GM15510 (cell line): ENCODE measurements at regions not wholly inside any gene's neighbourhood (a gene's known extent, or its start where the extent isn't known, plus 50 kb on each side); places are given as distances from the start of the nearest gene placed in this dataset.

Experiments
- POLR2A ChIP-seq: IDR thresholded peaks from 3 replicates; pipeline ENCODE4 v1.6.1; 2011; ENCODE audit warnings: borderline replicate concordance; ENCODE audit not compliant: insufficient read length; ENCODE audit errors: extremely low read depth

DNA sequence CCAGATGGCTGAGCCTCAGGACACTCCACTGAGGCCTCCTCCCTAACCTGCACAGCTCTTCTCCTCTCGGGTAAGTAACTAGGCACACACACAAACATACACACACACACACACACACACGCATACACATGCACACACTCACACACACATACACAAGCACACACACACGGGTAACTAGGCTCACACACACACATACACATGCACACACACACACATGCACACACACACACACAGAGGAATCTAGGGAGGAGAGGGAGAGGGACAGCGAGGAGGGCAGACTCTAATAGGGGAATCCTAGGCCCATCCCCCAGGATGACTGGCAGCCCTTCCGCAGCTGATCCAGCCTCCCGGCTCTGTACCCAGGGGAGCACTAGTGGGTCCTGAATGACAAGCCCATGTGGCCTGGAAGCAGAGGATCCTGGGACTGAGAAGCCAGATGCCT lies 177.4 kb upstream of the LINGO1 start:
- TF ChIP-seq POLR2A = no peak

DNA sequence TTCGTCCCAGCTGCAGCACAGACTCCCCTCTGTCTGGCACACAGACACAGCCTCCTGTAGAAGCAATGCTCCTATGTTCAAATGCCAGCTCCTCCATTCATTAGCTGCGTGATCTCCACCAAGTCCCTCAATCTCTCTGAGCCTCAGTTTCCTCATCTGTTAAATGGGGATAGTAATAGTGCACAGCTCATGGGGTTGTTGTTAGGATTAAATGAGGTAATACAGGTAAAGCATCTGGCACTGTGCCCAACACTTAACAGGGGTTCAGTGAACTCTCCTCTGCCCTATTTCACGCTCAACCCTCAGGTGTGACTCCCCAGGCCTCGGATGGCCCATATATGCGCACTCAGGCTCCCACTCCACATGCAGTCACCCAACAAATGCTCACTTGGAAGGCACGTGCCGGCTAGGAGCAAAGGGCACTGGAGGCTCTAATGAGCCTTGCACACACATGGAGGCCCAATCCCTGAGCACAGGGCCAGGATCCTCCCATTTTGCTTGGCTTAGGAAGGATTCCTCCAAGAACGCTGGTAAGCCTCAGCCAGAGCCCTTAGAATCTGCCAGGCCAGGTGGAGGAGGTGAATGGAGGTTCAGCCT lies 176.0 kb upstream of the LINGO1 start:
- no peak for TF ChIP-seq POLR2A

DNA sequence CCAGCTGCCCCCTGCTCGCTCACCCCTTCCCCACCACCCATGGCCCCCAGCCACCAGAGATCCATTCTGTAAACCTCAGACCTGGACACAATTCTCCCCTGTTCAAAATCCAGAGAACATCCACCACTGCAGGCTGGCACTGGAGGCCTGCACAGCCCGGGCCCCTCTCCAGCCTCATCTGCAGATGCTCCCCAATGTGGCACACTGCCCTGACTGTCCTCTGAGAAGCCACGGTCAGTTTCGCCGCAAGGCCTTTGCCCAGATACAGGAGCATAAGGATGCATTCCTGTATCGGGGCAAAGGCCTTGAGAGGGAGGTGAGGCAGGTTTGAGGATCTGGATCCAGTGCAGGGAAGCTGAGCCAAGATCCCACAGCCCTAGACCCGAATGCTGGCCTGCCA lies 175.4 kb upstream of the LINGO1 start:
- TF ChIP-seq POLR2A = no peak

DNA sequence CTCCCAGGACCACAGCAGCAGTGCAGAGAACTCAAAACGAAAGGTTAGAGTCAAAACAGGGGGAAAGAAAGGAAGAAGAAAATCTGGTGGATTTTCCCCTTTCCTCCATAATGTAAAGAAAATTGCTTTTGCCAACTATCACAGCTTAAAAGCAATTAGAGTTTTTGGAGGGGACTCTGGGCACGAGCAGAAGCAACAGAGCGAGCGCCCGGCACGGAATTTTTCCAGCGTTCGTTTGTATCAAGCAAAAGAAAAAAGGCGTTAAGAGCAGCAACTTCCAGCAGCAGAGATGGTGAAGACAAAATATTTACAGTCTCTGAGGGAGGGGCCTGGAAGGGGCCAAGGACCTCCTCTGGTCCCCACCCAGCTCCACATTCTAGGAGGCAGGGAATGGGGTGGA lies 174.9 kb upstream of the LINGO1 start:
- no peak for TF ChIP-seq POLR2A

DNA sequence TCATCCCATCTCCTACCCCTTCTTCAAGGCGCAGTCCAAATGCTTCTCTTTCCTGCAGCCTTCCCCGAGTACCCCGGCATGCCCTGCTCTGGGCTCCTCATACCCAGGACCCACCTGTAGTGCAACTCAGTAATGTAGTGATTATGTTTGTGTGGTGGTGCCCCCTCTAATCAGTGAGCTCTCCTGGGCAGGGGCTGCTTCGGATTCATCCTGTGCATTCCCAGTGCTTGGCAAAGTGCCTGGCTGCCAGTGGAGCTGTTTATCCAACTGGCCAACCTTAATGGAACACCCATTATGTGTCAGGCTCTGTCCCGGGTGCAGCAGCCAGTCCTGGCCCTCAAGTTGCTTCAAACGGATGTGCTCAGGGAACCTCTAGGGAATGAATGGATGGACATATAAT lies 174.4 kb upstream of the LINGO1 start:
- no peak for TF ChIP-seq POLR2A

DNA sequence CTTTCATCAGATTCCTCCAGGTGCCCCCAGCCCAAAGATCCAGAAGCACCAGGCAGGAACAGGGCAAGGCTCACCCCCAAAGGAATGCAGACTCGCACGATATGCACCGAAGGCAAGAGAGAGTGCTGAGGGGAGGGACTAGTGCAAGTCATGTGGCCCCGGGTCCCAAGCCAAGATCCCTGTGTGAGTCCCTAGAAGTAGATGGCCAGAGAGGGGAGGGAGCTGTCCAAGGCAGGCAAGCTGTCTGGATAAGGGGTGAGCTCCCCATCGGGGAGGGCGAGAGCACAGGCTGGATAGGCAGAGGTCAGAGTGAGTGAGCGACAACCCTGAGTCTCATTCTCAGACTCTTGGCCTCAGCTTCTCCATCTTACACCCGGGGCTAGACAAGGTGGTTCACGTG lies 171.5 kb upstream of the LINGO1 start:
- TF ChIP-seq POLR2A = no peak

DNA sequence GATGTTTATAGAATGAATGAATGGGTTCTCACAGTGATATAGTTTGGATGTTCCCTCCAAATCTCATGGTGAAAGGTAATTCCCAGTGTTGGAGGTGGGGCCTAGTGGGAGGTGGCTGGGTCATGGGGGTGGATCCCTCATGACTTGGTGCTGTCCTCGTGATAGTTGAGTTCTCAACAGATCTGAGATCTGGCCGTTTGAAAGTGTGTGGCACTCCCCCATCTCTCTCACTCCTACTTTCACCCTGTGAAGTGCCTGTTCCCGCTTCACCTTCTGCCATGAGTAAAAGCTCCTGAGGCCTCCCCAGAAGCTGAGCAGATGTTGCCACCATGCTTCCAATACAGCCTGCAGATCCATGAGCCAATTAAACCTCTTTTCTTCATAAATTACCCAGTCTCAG lies 170.8 kb upstream of the LINGO1 start:
- TF ChIP-seq POLR2A = no peak

DNA sequence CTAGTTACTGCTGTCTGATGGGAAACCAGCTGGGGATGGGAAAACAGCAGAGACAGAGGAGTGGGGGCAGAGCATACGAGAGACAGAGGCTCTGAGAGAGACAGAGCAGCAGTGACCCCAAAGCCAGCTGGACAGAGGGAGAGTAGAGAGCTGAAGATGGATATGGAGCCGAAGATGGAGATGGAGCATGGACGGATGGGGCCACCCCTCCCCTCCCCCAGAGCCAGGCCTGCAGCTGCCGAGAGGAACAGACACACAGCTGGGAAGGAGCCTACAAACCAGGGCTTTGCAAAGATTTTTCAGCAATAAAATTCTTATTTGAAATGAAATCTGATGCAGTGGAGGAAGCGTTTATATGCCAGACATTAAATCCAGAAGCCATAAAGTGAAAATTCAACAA lies 167.6 kb upstream of the LINGO1 start:
- TF ChIP-seq POLR2A = no peak

DNA sequence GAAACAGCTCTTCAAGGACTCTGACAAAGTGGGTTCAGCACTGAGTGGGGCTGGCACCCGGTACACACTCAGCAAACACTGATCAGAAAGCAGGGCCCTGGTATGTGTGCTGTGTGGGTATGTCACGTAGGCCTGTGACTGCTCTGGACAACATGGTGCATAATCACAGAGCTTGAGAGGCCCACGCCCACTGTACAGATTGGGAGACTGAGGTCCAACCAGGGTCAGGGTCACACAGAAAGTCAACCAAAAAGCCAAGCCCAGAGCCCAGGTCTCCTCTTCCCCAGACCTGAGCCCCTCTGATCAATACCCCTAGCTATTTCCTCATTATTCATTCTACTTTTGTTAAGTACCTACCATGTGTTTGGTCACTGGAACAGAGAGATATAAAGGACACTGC lies 166.1 kb upstream of the LINGO1 start:
- TF ChIP-seq POLR2A = no peak

DNA sequence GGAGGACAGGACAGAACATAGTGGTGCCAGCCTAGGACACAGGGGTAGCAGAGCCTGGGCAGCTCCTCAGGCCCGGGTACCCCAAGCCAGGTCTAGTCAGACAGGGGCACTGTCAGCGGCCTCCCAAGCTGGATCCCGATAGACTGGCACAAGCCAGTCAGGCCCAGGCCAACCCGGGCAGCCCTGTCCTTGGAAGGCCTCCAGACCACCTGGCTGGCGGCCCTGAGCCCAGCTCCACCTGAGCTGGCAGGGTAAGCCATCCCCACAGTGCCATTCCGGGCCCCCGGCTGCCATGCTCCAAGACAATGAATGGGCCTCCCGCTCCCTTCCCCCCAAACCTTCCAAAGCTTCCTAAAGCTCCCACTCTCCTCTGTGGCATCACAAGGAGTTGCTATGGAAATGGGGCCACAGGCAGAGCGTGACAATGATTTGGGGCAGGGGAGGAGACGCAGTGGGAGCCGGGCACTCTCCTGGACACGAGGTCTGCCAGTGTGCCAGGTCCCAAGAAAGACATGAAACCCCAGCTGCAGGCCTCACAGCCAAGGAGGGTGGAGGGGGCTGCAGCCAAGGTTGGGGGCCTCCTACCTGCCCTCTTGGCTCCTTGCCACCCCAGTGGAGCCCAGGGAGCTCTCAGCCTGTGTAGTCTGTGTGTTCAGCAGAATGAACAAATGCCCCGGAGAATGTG lies 165.6 kb upstream of the LINGO1 start:
- no peak for TF ChIP-seq POLR2A

DNA sequence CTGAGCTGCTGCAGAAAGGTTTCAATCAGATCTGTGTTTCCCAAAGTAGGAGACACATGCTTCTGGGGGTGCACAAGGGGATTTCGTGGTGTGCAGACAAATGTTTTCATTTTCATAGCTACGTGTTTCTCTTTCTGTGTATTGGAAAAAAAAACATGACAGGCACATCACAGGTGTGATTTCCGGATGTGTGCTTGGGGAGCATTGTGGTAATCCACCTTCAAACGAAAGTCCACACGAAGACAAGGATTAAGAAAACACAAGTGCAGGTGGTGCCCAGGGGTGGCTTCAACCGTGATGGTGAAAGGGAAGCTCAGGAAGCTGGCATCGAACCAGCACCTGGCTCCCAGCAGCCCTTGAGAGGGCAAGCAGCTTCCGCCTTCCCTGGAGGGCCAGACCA lies 164.6 kb upstream of the LINGO1 start:
- no peak for TF ChIP-seq POLR2A

DNA sequence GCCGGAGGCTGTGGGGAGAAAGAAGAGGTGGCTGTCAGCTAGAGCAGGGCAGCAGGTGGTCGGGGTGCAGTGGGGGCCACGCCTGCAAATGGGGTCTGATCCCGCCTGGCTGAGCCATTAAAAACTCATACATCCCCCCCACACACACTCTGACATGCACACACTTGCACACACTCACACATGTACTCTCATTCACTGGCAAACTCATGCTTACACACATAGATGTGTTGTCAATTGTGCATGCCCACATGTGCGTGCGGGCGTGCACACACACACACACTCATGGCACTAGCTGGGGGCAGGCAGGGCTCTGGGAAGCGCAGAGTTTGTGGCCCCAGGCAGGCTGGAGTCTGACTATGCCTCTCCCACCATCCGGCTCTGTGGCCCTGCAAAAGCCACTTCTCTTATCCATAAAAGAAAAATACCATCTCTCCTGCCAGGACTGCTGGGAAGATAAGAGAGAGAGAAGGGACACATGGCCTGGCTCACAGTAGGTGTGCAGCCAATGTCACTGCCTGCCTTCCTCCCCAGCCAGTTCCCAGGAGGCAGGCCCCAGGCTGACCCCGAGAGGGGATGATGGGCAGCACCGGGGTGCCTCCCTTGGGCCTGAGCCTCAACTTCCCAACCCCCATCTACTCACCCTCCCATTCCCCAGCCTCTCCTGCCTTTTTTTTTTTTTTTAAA lies 163.5 kb upstream of the LINGO1 start:
- no peak for TF ChIP-seq POLR2A

DNA sequence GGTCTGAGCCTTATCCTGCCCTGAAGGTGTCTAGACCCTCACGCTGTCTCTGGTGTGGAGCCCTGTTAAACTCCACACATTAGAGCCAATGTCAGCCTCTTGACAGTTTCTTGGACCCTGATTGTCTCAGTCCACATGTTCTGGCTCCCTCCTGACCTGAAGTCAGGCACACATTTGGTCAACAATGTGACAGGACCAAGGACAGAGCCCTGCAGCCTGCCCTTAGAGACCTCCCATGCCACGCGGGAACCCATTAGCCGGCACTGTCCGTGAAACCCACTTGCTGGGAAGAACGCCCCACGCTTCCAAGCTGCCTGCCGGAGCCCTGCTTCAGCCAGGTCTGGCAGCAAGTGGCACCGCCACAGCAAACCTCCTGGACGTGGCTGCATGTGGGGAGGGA lies 162.7 kb upstream of the LINGO1 start:
- TF ChIP-seq POLR2A = no peak

DNA sequence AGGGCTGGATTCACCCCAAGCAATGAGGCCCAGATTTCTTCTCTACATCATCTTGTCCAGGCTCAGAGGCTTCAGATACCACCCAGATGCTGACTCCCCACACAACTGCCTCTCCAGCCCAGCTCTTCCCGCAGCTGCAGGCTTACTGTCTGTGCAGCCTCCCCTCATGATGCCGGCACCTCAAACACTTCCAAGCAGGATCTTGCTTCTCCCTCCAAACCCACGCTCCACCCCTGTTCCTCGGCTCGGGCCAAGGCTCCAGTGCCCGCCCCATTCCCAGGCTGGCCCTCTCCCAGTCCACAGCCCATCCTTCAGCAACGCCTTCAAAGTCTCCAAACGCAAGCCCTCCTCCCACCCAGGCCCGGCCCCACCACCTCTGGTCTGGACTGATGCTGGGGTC lies 159.2 kb upstream of the LINGO1 start:
- no peak for TF ChIP-seq POLR2A

DNA sequence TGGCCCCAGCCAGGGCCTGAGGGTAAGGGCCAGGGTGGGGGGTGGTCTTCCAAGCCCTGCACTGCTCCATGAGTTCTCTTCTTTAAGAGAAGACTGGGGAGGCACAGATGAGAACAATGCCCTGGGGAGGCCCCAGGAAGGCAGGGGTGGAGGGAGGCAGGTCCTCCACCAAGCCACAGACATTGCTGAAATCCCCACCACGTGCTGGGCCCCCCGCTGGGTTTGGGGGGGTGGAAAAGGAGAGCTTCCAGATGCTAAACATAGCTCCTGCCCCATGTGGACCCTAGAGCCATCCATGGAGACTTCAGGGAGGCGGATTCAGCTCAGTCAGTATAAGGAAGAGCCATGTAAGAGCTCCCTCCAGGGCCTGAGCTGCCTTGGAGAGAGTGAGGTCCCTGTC lies 157.8 kb upstream of the LINGO1 start:
- TF ChIP-seq POLR2A = no peak

DNA sequence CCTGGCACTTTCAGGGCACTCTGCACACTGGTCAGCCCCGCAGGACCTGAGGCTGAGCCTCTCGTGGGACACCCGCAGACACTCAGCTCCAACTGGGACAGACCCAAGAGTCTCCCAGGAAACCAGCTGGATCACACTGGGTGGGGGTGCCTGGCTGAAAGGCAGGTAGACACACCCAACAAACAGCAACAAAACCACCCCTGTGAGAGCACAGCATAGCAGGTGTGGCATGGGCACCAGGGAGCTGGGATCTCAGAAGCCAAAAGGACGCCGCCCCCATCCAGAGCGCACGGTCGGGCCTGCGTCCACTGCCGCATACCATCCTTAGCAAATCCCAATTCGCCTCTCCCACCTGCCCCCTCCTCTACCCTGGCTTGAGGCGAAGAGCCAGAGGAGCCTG lies 154.2 kb upstream of the LINGO1 start:
- TF ChIP-seq POLR2A = no peak
